ENCODE measurements at regions not wholly inside any gene's neighbourhood (a gene's known extent, or its start where the extent isn't known, plus 50 kb on each side); places are given as distances from the start of the nearest gene placed in this dataset.

DNA sequence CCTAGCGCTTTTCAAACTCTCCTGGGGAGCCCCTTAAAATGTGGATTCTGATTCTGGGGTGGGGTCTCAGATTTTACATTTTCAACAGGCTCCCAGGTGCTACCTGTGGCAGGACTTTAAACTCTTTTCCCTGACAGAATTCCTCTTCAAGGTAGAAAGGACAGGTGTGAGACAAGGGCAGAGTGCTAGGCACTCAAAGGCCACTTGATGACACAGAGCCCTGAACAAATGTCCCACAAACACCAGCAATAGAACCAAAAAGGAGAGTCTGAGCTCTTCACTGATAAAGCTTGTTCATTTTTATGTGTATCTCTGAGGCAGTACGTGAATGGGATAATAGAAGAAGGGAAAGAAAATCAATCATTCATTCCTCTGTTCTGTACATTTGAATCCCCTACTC lies 77.7 kb upstream of the PELI1 start:
- H3K27ac ChIP-seq = no peak overlapping the region
- no peak for TF ChIP-seq POLR2A (IDR thresholded peaks at IDR 0.05)
- TF ChIP-seq, protein P1, sequence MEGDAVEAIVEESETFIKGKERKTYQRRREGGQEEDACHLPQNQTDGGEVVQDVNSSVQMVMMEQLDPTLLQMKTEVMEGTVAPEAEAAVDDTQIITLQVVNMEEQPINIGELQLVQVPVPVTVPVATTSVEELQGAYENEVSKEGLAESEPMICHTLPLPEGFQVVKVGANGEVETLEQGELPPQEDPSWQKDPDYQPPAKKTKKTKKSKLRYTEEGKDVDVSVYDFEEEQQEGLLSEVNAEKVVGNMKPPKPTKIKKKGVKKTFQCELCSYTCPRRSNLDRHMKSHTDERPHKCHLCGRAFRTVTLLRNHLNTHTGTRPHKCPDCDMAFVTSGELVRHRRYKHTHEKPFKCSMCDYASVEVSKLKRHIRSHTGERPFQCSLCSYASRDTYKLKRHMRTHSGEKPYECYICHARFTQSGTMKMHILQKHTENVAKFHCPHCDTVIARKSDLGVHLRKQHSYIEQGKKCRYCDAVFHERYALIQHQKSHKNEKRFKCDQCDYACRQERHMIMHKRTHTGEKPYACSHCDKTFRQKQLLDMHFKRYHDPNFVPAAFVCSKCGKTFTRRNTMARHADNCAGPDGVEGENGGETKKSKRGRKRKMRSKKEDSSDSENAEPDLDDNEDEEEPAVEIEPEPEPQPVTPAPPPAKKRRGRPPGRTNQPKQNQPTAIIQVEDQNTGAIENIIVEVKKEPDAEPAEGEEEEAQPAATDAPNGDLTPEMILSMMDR (IDR thresholded peaks at IDR 0.05) = no peak
- no peaks in the 10 kb centered on the region for H3K4me1 ChIP-seq
- no peaks in the 10 kb centered on the region for H3K9me3 ChIP-seq
- H3K36me3 ChIP-seq = no peaks in the 10 kb centered on the region
- no peak for DNase-seq
- no peaks in the 10 kb centered on the region for H3K27me3 ChIP-seq
- H3K4me3 ChIP-seq = no peak overlapping the region

DNA sequence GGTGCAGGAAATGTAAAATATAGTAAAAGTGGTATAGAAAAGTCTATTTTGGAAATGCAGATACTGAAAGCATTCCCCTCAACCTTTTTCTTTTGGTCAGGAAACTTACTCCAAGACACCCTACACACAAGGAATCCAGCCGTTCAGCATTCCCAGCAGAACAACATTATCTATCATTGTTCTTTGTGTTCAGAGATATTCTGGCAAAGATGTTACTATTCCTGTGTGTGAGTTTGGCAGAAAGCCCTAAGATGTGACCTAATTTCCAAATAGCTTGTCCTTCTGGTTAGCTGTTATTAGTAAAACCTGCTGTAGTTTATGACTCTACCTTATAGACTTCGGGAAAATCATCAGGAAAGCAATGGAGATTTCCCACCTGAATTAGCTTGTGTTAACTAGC lies 78.1 kb upstream of the PELI1 start:
- peak overlapping the region in 2 of 4 donors; percentile 18 for H3K27ac ChIP-seq
- H3K9me3 ChIP-seq = no peaks in the 10 kb centered on the region
- TF ChIP-seq, protein P1 (IDR thresholded peaks at IDR 0.05) = no peak
- TF ChIP-seq POLR2A (IDR thresholded peaks at IDR 0.05) = no peak
- no peaks in the 10 kb centered on the region for H3K36me3 ChIP-seq
- no peaks in the 10 kb centered on the region for H3K4me1 ChIP-seq
- H3K27me3 ChIP-seq = no peaks in the 10 kb centered on the region
- no peak for DNase-seq
- H3K4me3 ChIP-seq = no peak overlapping the region

DNA sequence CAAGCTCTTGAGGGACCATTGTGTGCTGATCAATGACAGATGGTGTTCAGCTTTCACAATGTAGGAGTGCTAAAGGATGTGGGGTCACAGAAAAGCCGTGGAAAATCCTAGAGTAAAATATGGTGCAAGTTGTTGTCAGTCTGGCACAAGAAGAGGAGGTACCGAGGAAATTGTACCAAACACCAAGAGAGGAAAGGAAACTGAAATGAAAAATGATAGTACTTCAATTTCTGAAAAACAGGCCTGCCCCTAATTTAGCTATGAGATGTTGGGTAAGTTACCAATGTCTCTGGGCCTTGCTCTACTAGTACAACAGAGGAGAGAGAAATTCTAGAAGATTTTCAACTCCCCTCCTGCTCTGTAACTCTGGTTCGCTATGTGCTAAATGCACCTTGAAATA lies 78.8 kb upstream of the PELI1 start:
- no peaks in the 10 kb centered on the region for H3K27me3 ChIP-seq
- peak overlapping the region in 2 of 4 donors; percentile 18 for H3K27ac ChIP-seq
- TF ChIP-seq POLR2A (IDR thresholded peaks at IDR 0.05) = no peak
- TF ChIP-seq, protein P1 (IDR thresholded peaks at IDR 0.05) = no peak
- H3K36me3 ChIP-seq = no peaks in the 10 kb centered on the region
- no peak overlapping the region for H3K4me3 ChIP-seq
- H3K9me3 ChIP-seq = no peaks in the 10 kb centered on the region
- no peak for DNase-seq
- peaks cover 0 to 6% (median 0%) of the 10 kb centered on the region in 4 donors for H3K4me1 ChIP-seq

DNA sequence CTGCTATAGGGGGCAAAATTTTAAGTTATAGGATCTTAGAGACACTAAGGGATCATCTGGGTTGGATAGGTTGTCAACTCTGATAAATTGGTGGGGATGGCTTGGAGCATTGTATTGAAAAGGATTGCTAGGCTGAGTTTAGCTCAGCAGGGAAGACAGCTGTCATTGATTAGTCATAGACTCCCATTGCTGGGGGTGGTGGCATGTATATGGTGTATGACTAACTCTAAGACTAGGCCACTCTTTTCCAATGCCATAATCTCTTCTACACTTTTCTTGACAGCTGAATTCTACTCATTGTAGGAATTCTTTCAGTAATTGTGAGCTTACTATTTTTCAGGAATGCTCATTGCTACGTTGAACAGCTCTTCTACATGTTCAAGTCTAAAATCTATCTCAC lies 81.3 kb upstream of the PELI1 start:
- Histone ChIP-seq H3K9me3 (no peaks in the 10 kb centered on the region), H3K27ac (no peak overlapping the region), H3K4me1 (peaks cover 0 to 11% (median 0%) of the 10 kb centered on the region in 4 donors), H3K4me3 (no peak overlapping the region), H3K27me3 (no peaks in the 10 kb centered on the region), H3K36me3 (no peaks in the 10 kb centered on the region)
- no peak for TF ChIP-seq POLR2A (IDR thresholded peaks at IDR 0.05)
- TF ChIP-seq, protein P1 (IDR thresholded peaks at IDR 0.05) = no peak
- DNase-seq = no peak

DNA sequence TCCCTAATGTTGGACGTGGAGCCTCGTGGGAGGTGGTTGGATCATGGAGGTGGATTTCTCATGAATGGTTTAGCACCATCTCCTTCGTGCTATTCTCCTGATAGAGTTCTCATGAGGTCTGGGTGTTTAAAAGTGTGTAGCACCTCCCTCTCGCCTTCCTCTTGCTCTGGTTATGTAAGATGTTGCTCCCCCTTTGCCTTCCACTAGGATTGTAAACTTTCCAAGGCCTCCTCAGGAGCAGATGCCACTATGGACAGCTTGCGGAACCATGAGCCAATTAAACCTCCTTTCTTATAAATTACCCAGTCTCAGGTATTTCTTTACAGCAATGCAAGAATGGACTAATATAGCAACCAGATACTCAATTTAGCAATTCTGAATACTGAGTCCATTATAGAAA lies 82.4 kb upstream of the PELI1 start:
- Histone ChIP-seq H3K36me3 (no peaks in the 10 kb centered on the region), H3K27me3 (no peaks in the 10 kb centered on the region), H3K9me3 (no peaks in the 10 kb centered on the region), H3K27ac (no peak overlapping the region), H3K4me3 (no peak overlapping the region), H3K4me1 (peaks cover 0 to 11% (median 0%) of the 10 kb centered on the region in 4 donors)
- TF ChIP-seq, protein P1 (IDR thresholded peaks at IDR 0.05) = no peak
- TF ChIP-seq POLR2A (IDR thresholded peaks at IDR 0.05) = no peak
- no peak for DNase-seq

DNA sequence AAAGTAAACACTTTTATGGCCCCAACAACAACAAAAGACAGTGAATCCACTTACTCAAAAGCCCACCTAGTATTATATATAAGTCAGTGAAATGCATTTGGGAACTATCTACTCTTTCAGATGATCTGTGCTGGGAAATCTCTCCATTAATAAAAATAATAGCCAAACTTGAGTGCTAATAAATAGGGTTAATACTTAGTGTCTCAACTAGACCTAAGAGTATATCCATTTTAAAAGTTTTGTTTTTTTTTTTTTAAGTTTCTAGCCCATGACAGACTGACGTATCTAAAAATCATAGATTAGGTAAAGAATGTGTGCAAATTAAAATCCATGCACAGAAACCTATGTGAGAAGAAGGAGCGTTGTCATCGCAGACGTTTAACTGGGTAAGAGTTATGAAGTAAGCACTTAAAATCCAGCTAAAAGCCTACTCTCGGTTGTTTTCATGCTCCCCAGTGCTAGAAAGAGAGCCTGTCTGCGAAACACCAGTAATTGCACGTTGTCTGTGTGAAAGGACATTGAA lies 83.4 kb upstream of the PELI1 start:
- H3K4me3 ChIP-seq = peak overlapping the region; percentile 32 to 61 (median 40)
- H3K36me3 ChIP-seq = no peaks in the 10 kb centered on the region
- peak overlapping the region; percentile 54 to 74 (median 61) for H3K27ac ChIP-seq
- H3K9me3 ChIP-seq = no peaks in the 10 kb centered on the region
- H3K27me3 ChIP-seq = no peaks in the 10 kb centered on the region
- DNase-seq = no peak
- peaks cover 0 to 11% (median 0%) of the 10 kb centered on the region in 4 donors for H3K4me1 ChIP-seq
- TF ChIP-seq, protein P1 (IDR thresholded peaks at IDR 0.05) = no peak
- no peak for TF ChIP-seq POLR2A (IDR thresholded peaks at IDR 0.05)

Data from Peyer's patch (tissue), 4 donors.